ENCODE measurements at regions not wholly inside any gene's neighbourhood (a gene's known extent, or its start where the extent isn't known, plus 50 kb on each side); places are given as distances from the start of the nearest gene placed in this dataset.

- TF ChIP-seq CTCF (IDR thresholded peaks at IDR 0.05; ENCODE audit: poor library complexity, severe bottlenecking) (no peak), EZH2 (IDR thresholded peaks at IDR 0.05; ENCODE audit: borderline replicate concordance, insufficient read depth, low read length, poor library complexity, severe bottlenecking) (no peak)
Measured at GRCh38 chr12:118822512-118822911, 158.8 kb upstream of the SRRM4 start.
